Hepatocyte (in vitro differentiated cells): ENCODE measurements at regions not wholly inside any gene's neighbourhood (a gene's known extent, or its start where the extent isn't known, plus 50 kb on each side); places are given as distances from the start of the nearest gene placed in this dataset.

Source experiments
- EZH2 ChIP-seq: fragments of 200-600 bp; sonication (generic); IDR thresholded peaks from 2 replicates; pipeline ENCODE4 v1.6.1; 2016; ENCODE audit warnings: antibody characterized with exemption, mild to moderate bottlenecking, borderline replicate concordance
- TF ChIP-seq, protein P1 (sequence below): fragments of 200-600 bp; sonication (generic); IDR thresholded peaks from 2 replicates; pipeline ENCODE4 v1.5.1; 2016; ENCODE audit warnings: antibody characterized with exemption, mild to moderate bottlenecking; ENCODE audit not compliant: poor library complexity

- TF ChIP-seq, protein P1, sequence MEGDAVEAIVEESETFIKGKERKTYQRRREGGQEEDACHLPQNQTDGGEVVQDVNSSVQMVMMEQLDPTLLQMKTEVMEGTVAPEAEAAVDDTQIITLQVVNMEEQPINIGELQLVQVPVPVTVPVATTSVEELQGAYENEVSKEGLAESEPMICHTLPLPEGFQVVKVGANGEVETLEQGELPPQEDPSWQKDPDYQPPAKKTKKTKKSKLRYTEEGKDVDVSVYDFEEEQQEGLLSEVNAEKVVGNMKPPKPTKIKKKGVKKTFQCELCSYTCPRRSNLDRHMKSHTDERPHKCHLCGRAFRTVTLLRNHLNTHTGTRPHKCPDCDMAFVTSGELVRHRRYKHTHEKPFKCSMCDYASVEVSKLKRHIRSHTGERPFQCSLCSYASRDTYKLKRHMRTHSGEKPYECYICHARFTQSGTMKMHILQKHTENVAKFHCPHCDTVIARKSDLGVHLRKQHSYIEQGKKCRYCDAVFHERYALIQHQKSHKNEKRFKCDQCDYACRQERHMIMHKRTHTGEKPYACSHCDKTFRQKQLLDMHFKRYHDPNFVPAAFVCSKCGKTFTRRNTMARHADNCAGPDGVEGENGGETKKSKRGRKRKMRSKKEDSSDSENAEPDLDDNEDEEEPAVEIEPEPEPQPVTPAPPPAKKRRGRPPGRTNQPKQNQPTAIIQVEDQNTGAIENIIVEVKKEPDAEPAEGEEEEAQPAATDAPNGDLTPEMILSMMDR = no peak
- TF ChIP-seq EZH2 = no peak
These were observed 186.7 kb upstream of the SYT13 start for GRCh38 chr11:45472716-45473317.
